ENCODE measurements at regions not wholly inside any gene's neighbourhood (a gene's known extent, or its start where the extent isn't known, plus 50 kb on each side); places are given as distances from the start of the nearest gene placed in this dataset.

DNA sequence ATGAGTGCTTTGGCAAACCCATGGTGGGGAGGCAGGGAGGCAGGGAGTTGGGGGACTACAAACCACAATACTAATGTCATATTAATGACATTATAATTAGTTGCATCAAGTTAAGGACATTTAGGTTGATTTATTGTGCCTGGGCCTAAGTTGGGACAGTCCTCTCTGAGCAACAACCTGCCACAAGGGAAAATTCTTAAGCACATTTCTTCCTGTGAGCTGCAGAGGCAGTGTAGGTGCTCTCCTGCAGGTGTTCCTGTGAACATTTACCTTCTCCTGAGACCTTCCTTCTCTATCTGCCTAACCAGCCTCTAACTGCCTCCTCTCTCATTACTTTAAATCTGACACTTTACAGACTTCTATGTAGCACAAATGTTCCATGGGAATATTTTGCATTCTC is 1830.0 kb upstream of the AGA start:
- no peak for TF ChIP-seq POLR2A (IDR thresholded peaks at IDR 0.05; ENCODE audit: low read length)
- no peak for TF ChIP-seq GATA1 (IDR thresholded peaks at IDR 0.05; ENCODE audit: low read depth, low read length)

All from erythroblast (primary cell).